Astrocyte of the spinal cord (primary cell): ENCODE measurements at regions not wholly inside any gene's neighbourhood (a gene's known extent, or its start where the extent isn't known, plus 50 kb on each side); places are given as distances from the start of the nearest gene placed in this dataset.
"Not testable (repeated sequence)": the region's sequence is repeated elsewhere in the genome, so short reads cannot be mapped to it uniquely, and the experiment has no call there.

Experiments
- DNase-seq: peaks from one replicate; pipeline ENCODE4 v3.0.0; 2011; ENCODE audit warnings: low read depth, low spot score
- H3K4me3 ChIP-seq: 2 replicates; pipeline ENCODE4 v1.5.1; 2011; ENCODE audit warnings: low read depth, mild to moderate bottlenecking, low read length, moderate library complexity
- in situ Hi-C: cut with HindIII; loops from 2 replicates; pipeline ENCODE4 v1.10.0; 2017; ENCODE audit warnings: low sequenced_read_pairs
- TF ChIP-seq, protein P1 (sequence below): IDR thresholded peaks from 2 replicates; pipeline ENCODE4 v1.5.1; 2012; ENCODE audit warnings: low read depth, mild to moderate bottlenecking, low read length, inconsistent platforms

DNA sequence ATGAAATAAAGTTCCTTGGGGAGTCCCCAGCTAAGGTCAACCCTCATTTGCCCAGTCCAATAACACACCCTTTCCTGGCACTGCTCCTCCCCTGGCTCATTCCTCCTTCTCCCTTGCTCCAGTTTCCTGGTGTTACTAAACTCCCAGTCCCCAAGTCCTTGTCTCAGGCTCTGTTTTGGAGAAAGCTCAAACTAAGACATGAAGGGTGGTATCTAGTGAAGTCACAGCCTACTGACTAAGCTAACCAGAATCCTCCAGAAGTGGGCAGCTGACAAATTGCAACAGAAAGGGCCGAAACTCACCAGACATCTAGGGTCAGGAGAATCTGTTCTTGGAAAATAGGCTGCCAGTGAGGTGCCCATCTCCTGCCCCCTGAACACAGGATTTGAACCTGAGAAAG lies 118.7 kb upstream of the NEK6 start:
- no peak for DNase-seq
- H3K4me3 ChIP-seq, result no peak overlapping the region
- TF ChIP-seq, protein P1, sequence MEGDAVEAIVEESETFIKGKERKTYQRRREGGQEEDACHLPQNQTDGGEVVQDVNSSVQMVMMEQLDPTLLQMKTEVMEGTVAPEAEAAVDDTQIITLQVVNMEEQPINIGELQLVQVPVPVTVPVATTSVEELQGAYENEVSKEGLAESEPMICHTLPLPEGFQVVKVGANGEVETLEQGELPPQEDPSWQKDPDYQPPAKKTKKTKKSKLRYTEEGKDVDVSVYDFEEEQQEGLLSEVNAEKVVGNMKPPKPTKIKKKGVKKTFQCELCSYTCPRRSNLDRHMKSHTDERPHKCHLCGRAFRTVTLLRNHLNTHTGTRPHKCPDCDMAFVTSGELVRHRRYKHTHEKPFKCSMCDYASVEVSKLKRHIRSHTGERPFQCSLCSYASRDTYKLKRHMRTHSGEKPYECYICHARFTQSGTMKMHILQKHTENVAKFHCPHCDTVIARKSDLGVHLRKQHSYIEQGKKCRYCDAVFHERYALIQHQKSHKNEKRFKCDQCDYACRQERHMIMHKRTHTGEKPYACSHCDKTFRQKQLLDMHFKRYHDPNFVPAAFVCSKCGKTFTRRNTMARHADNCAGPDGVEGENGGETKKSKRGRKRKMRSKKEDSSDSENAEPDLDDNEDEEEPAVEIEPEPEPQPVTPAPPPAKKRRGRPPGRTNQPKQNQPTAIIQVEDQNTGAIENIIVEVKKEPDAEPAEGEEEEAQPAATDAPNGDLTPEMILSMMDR, result no peak
- in situ Hi-C loops, result no loop called here

DNA sequence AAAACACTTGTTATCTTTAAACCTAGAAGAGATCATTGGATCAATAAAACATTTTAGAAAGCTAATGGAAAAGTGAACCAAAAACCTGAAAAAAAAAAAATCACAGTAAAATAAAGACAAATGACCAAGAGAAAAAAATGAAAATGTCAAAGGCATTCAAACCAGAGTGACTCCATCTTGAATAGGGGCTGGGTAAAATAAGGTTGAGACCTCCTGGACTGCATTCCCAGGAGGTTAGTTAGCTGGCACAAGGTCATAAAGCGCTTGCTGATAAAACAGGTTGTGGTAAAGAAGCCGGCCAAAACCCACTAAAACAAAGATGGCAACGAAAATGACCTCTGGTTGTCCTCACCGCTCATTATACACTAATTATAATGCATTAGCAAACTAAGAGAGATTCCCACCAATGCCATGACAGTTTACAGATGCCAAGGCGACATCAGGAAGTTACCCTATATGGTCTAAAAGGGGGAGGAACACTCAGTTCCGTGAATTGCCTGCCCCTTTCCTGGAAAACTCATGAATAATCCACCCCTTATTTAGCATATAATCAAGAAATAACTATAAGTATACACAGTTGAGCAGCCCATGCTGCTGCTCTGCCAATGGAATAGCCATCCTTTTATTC lies 116.7 kb upstream of the NEK6 start:
- no peak overlapping the region for H3K4me3 ChIP-seq
- TF ChIP-seq, protein P1, result no peak
- in situ Hi-C loops, result no loop called here
- DNase-seq, result no peak

DNA sequence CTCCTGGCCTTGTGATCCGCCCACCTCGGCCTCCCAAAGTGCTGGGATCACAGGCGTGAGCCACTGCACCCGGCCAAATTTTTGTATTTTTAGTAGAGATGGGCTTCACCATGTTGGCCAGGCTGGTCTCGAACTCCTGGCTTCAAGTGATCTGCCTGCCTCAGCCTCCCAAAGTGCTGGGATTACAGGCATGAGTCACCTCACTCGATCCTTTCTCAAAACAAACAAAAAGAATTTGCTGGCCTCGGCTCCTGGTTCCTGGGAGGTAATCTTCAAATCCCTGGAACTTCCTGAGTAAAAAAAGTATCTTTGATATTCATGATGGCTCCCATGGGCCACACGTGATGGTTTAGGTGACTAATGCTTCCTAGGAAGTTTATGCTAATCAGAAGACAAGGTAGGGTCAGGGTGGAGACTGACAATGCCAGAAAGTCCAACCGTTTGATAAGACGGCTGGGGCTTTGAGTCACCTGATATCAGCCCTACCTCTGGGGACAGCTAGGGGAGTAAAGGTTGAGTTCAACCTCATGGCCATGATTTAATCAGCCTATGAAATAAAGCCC lies 113.1 kb upstream of the NEK6 start:
- in situ Hi-C loops, H3K4me3 ChIP-seq: not testable (repeated sequence)
- peak; percentile 56 for DNase-seq

DNA sequence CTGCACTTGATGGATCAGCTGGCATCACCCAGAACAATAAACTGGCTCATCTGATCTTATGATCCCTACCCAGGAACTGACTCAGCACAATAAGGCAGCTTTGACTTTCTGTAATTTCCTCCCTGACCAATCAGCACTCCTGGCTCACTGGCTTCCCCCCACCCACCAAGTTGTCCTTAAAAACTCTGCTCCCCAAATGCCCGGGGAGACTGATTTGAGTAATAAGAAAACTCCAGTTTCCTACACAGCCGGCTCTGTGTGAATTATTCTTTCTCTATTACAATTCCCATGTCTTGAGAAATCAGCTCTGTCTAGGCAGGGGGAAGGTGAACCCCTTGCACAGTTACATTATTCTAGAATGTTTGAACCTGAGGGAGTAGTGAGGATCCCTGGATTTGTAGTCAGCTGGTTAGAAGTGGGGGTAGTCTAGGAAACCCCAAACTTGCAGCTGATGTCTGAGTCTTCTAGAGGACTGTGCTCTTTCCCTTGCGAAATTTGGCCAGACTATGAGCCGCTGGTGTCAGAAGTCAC lies 111.7 kb upstream of the NEK6 start:
- in situ Hi-C loops, result no loop called here
- no peak overlapping the region for H3K4me3 ChIP-seq
- TF ChIP-seq, protein P1, result no peak
- DNase-seq, result no peak

DNA sequence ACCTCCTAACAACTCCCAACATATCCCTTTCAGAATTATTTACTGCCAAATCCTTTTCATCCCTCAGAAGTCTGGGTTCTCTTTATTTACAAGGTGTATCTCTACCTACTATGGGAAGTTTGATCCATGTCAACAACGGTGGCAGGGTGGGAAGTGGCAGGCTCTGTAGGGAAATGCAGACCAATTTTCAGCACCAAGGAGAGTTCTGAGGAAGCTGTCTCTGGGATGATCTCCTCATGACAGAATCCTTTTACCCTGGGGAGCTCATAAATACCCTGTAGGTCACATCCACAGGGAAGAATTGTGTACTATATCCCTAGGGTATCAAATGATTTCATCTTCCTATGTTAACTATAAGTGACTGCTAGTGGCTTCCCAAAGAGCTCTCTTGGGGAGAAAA lies 107.8 kb upstream of the NEK6 start:
- TF ChIP-seq, protein P1, result no peak
- H3K4me3 ChIP-seq, result no peak overlapping the region
- in situ Hi-C loops, result no loop called here
- no peak for DNase-seq

DNA sequence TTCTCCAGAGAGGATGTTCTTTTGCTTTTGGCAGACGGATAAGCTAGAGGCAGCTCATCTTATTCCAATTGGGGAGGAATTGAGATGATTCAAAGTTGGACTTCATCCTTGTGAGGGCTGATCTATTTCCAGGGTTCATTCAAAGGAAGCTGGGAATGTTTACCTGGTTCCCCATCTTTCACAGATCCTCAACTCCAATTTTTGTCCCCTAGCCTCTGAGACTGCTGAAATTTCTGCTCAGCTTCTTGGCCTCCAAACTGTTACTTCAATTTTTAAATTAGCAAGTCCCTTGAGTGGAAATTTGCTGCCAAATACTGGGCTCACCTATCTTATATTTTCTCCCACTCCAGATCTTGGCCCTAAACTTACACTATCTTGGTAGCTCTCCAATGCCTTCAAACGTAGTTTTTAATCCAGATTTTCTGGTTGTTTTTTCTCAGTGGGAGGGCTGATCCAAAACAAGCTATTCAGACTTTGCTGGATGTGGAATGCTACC lies 93.9 kb upstream of the NEK6 start:
- TF ChIP-seq, protein P1, result no peak
- no peak overlapping the region for H3K4me3 ChIP-seq
- in situ Hi-C loops, result no loop called here
- DNase-seq, result no peak

DNA sequence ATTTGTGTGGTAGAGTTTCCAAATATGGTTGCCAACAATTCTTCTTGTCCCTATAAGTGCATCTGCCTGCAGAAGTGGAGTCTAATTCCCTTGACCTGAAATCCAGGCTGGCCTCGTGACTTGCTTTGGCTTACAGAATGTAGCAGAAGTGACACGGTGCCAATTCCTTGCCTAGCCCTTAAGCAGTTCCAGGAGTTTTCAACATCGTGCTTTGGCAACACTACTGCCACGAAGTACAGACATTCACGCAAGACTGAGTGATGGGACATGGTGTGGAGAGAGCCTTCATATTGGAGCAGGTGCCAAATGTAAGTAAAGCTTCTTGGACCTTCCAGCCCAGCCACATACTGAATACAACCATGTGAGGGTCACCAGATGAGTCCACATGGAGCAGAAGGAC lies 92.9 kb upstream of the NEK6 start:
- TF ChIP-seq, protein P1, result no peak
- H3K4me3 ChIP-seq, result no peak overlapping the region
- in situ Hi-C loops, result no loop called here
- DNase-seq, result no peak
